GM10248 (cell line): ENCODE measurements at regions not wholly inside any gene's neighbourhood (a gene's known extent, or its start where the extent isn't known, plus 50 kb on each side); places are given as distances from the start of the nearest gene placed in this dataset.

ENCODE experiments used
- CTCF ChIA-PET: fragments of 300-600 bp; sonication (Branson Sonifier 250); formaldehyde crosslinking; extraction: SDS; loops from one replicate; lab custom pipeline; 2021; ENCODE audit warnings: antibody characterized with exemption; lab: Yijun Ruan, JAX
- POLR2A ChIA-PET: fragments of 350-650 bp; sonication (Branson Sonifier 250); formaldehyde crosslinking; extraction: SDS; loops from one replicate; lab custom pipeline; 2020; ENCODE audit warnings: antibody characterized with exemption; lab: Yijun Ruan, JAX
- DNase-seq: peaks from one replicate; pipeline ENCODE4 v3.0.0; 2012; ENCODE audit errors: extremely low spot score
- TF ChIP-seq, protein P1 (sequence below): IDR thresholded peaks from 2 replicates; pipeline ENCODE4 v1.5.1; 2012; ENCODE audit warnings: mild to moderate bottlenecking, low read depth; ENCODE audit errors: extremely low read depth, missing control alignments, control extremely low read depth

DNA sequence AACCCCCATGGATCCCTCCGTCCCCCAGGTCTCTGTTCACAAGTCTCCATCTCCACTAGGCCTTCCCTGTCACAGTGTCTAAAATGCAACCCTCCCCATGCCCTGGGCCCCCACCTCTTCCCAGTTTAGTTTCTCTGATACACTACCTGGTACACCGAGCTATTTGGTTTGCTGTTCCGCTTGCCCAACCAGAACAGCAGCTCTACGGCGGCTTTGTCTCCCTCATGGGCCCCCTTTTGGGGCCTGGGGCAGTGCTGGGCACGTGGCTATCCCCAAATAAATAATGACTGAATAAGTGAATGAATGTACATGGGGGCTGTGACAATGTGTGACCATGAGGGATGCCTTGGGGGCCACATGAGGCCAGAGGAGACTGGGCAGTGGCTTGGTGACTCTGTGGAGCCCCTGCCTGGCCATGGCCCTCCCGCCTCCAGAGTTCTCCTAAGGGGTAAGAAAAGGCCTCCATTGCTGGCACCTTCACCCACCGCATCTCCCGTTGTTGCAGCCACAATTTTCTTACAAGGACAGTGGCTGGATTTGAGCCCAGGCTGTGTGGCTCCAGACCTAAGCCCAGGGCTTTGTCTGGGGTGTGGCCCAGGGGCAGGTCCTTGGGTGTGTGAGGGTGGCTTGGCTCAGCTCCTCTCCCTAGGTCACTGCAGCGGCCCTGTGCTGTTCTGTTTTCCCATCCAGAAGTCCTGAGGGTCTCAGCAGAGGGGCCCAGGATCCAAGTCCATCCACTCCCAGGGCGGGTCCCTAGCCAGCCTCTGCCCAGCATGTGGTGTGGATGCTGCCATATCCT, 408.5 kb upstream of the SULF2 start:
- POLR2A ChIA-PET, result no interaction called here
- TF ChIP-seq, protein P1, sequence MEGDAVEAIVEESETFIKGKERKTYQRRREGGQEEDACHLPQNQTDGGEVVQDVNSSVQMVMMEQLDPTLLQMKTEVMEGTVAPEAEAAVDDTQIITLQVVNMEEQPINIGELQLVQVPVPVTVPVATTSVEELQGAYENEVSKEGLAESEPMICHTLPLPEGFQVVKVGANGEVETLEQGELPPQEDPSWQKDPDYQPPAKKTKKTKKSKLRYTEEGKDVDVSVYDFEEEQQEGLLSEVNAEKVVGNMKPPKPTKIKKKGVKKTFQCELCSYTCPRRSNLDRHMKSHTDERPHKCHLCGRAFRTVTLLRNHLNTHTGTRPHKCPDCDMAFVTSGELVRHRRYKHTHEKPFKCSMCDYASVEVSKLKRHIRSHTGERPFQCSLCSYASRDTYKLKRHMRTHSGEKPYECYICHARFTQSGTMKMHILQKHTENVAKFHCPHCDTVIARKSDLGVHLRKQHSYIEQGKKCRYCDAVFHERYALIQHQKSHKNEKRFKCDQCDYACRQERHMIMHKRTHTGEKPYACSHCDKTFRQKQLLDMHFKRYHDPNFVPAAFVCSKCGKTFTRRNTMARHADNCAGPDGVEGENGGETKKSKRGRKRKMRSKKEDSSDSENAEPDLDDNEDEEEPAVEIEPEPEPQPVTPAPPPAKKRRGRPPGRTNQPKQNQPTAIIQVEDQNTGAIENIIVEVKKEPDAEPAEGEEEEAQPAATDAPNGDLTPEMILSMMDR, result no peak
- no peak for DNase-seq
- CTCF ChIA-PET, result no interaction called here

DNA sequence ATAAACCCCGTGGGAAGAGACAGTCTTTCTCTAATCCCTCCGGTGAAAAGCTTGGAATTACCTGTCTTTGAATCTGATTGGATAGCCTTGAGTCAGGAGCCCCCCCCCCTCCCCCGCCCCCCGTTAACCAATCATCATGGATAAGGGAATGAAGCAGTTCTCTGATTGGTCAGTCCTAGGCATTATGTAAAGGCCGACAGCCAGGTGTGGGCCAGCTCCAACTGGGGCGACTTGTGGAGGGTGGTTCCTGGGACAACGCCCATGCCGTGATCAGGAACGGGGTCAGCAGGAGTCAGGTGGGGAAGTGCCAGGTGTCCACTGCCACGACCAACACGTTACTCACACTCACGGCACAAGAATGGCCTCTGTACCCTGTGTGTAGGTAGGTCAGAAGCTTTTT, 406.8 kb upstream of the SULF2 start:
- ChIA-PET POLR2A (no interaction called here), CTCF (no interaction called here)
- no peak for DNase-seq
- TF ChIP-seq, protein P1, result no peak

DNA sequence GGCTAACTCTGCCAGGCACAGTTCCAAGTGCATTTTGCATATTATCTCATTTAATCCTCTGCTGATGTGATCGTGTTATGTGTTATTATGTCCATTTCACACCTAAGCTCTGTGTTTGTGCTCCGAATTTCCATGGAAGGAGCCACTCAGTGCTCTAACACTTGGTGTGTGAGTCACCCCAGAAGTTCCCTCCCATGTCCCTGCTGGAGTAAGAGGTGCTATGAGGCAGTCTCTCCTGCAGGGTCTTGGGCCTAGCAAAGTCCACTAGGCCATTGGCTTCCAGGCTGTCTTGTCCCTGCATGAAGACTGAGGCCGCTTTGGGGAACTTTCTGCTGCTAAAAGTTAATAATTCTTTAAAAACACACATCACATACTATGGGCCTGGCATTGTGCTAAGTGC, 405.9 kb upstream of the SULF2 start:
- TF ChIP-seq, protein P1, result no peak
- no peak for DNase-seq
- POLR2A ChIA-PET, result no interaction called here
- CTCF ChIA-PET, result interaction anchor here (2.5 kb wide), 1 partner anchor 405 kb away, joined by 8 read pairs; no protein-coding TSS in a partner anchor

DNA sequence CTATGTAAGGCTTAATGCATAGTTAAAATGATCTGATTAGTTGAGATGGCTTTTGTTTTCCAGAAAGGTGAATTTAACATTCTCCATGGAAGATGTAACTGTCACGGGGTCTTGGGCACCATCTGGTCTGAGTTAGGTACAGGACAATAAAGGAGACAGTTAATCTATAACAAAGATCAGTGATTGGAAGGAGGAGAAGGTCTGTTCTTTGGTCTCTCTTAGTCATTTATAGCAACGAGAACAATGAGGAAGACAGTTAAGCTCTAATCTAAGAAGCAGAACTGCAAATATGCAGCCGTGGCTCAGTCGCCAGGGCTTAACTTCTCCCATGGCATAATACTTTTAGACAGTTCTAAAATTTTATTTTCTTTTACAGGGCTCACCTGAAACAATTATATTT, 405.5 kb upstream of the SULF2 start:
- POLR2A ChIA-PET, result interaction anchor here (0.6 kb wide), 1 partner anchor 216 kb away, joined by 3 read pairs; no protein-coding TSS in a partner anchor
- CTCF ChIA-PET, result interaction anchor here (0.9 to 2.5 kb wide), 2 partner anchors 404 to 430 kb away, joined by 6 to 8 read pairs; no protein-coding TSS in a partner anchor
- no peak for DNase-seq
- TF ChIP-seq, protein P1, result no peak

DNA sequence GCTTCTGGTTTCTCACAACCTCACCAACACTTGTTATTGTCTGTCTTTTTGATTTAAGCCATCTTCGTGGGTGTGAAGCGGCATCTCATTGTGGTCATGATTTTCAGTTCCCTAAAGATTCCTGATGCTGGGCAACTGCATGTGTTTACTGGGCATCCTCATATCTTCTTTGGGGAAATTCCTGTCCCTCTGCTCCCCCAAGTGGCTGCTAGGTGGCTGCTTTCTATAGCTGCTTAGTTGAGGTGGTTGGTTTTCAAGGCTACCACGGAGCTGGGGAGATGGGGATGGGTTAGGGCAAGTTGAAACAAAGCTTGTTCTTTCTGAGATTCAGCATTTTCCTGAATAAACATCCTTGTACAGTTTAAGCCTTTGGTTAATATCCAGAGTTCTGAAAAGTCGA, 403.9 kb upstream of the SULF2 start:
- ChIA-PET POLR2A (no interaction called here), CTCF (interaction anchor here (1.4 to 2.5 kb wide), 4 partner anchors 16 to 431 kb away, joined by 3 to 8 read pairs (median 4); no protein-coding TSS in a partner anchor)
- DNase-seq, result peak; percentile 38
- TF ChIP-seq, protein P1, result peak; percentile 38

DNA sequence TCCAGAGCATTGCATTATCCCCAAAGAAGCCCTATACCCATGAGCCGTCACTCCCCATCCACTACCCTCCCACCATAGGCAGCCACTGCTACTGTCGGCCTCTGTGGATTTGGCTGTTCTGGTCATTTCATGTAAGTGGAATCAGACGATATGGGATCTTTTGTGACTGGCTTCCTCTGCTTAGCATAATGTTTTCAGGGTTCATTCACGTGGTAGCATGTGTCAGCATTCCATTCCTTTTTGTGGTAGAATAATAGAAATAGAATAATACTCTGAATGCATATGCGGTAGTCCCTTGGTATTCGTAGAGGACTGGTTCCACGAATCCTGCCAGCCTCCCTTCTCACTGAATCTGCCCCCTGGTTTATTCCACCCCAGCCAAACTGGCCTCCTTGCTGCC, 402.6 kb upstream of the SULF2 start:
- CTCF ChIA-PET, result no interaction called here
- no peak for DNase-seq
- POLR2A ChIA-PET, result no interaction called here
- TF ChIP-seq, protein P1, result no peak
